Small intestine (tissue), 7 donors: ENCODE measurements at regions not wholly inside any gene's neighbourhood (a gene's known extent, or its start where the extent isn't known, plus 50 kb on each side); places are given as distances from the start of the nearest gene placed in this dataset.
A peak's percentile ranks its signal among the peaks of the same experiment; 100 is the strongest.
"Not testable (repeated sequence)": the region's sequence is repeated elsewhere in the genome, so short reads cannot be mapped to it uniquely, and the experiment has no call there.

Experiments used
- DNase-seq, 2 donors: peaks; one replicate each; pipeline versions ENCODE4 v3.0.0 to v3.0.0-alpha.2; 2013
- FAIRE-seq: peaks from 2 replicates; lab custom pipeline; 2012; peaks lifted over from hg19 to GRCh38; lab: Jason Lieb, UNC
- H3K27ac ChIP-seq, 3 donors: one replicate each; pipeline ENCODE4 v1.5.1; 2013; ENCODE audit warnings: low read length in 2 of 3, mild to moderate bottlenecking in 2 of 3, control low read depth in 1 of 3, inconsistent platforms in 1 of 3, low read depth in 1 of 3, moderate library complexity in 1 of 3
- H3K27me3 ChIP-seq, 3 donors: one replicate each; pipeline ENCODE4 v1.6.1; 2013; ENCODE audit warnings: low read length in 3 of 3, inconsistent platforms in 1 of 3; ENCODE audit not compliant: control insufficient read depth in 3 of 3, insufficient read depth in 3 of 3
- H3K36me3 ChIP-seq, 3 donors: one replicate each; pipeline ENCODE4 v1.6.1; 2013; ENCODE audit warnings: low read length in 3 of 3, inconsistent platforms in 1 of 3, low read depth in 1 of 3, mild to moderate bottlenecking in 1 of 3, moderate library complexity in 1 of 3; ENCODE audit not compliant: control insufficient read depth in 3 of 3, insufficient read depth in 2 of 3
- H3K4me1 ChIP-seq, 3 donors: one replicate each; pipeline ENCODE4 v1.6.1; 2013; ENCODE audit warnings: low read length in 2 of 3, inconsistent platforms in 1 of 3, low read depth in 1 of 3, mild to moderate bottlenecking in 1 of 3, moderate library complexity in 1 of 3; ENCODE audit not compliant: control insufficient read depth in 3 of 3, insufficient read depth in 2 of 3
- H3K4me3 ChIP-seq, 3 donors: one replicate each; pipeline ENCODE4 v1.5.1; 2013; ENCODE audit warnings: low read length in 3 of 3, control low read depth in 1 of 3, inconsistent platforms in 1 of 3, low read depth in 1 of 3, mild to moderate bottlenecking in 1 of 3, moderate library complexity in 1 of 3
- H3K9me3 ChIP-seq, 2 donors: one replicate each; pipeline ENCODE4 v1.6.1; 2013; ENCODE audit warnings: low read depth in 1 of 2, low read length in 1 of 2; ENCODE audit not compliant: control insufficient read depth in 2 of 2, insufficient read depth in 1 of 2
- WGBS, 3 donors: extraction: QIAGEN DNeasy Blood & Tissue Kit; methylation state at CpG; one replicate each; pipeline ENCODE4 v1.1.7; 2013; 5-methylcytosine and 5-hydroxymethylcytosine counted together
- donor health status: healthy with polysubstance abuse.
- donor health status: control.
- donor health status: control.
- donor health status: Bipolar disorder and iron deficiency.
- donor health status: healthy.

DNA sequence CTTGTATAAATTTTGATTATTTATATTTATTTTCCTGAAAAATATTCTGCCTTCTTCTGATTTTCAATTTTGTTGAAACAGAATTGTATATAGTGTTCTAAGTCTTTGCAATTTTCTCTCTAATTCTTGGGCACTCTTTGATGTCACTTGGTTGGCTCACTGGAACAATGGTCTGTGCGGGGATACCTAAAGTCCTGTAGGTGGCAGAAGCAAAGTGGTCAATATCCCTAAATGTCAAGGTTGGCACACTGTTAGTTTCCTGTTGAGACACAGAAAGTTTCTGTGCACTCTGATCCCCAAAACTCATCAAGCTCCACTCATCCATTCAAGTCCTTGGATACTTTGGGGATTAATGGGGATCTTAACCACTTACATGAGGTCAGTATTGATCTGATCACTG is 480.8 kb upstream of the CCNG1 start:
- Histone ChIP-seq H3K4me1 (no peaks in the 10 kb centered on the region), H3K4me3 (no peak overlapping the region), H3K27ac (no peak overlapping the region), H3K27me3 (no peaks in the 10 kb centered on the region), H3K36me3 (no peaks in the 10 kb centered on the region), H3K9me3 (no peaks in the 10 kb centered on the region)
- DNase-seq (no peak), FAIRE-seq (no peak)
- WGBS, 3 donors, result 57 to 90% (median 76%) methylated on average over 1 of the region's 1 CpG

DNA sequence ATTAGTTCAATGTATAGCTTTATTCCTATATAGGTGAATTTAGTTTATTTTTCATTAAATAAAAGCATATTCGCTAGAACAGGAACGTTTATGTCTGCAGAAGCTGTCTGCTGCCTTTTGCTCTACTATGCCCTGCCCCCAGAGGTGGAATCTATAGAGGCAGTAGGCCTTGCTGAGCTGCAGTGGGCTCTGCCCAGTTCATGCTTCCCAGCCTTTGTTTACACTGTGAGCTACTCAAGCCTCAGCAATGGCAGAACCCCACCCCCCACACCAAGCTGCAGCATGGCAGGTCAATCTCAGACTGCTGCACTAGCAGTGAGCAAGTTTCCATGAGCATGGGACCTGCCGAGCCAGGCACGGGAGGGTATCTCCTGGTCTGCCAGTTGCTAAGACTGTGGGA is 473.3 kb upstream of the CCNG1 start:
- H3K4me1 ChIP-seq, H3K27me3 ChIP-seq, FAIRE-seq, DNase-seq, H3K27ac ChIP-seq, H3K4me3 ChIP-seq, H3K36me3 ChIP-seq: not testable (repeated sequence)
- 56 to 67% (median 62%) methylated on average over 4 of the region's 4 CpGs for WGBS, 3 donors
- peaks cover 0 to 10% of the 10 kb centered on the region in 2 donors for H3K9me3 ChIP-seq

DNA sequence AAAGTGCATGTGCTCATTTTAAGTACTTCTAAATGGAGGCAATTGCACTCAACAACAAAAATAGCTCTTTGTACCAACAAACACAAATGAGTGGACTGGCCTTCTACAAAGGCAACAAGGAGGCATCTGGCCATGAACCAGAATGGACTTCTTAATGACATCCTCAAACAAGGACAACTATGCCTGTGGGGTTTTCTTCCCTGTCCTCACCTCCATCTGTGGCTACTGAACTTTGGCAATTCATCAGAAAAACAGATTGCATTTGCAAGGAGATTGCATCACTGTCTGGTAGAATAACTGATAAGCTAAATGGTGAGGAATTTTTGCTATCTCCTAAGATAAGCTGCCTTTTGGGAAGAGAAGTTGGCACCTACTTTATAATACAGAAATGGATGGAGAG is 447.3 kb upstream of the CCNG1 start:
- H3K4me1 ChIP-seq, result no peaks in the 10 kb centered on the region
- no peaks in the 10 kb centered on the region for H3K9me3 ChIP-seq
- no peaks in the 10 kb centered on the region for H3K27me3 ChIP-seq
- peak in 1 of 2 donors; percentile 4 for DNase-seq
- FAIRE-seq, result no peak
- H3K27ac ChIP-seq, result no peak overlapping the region
- H3K4me3 ChIP-seq, result no peak overlapping the region
- no peaks in the 10 kb centered on the region for H3K36me3 ChIP-seq

DNA sequence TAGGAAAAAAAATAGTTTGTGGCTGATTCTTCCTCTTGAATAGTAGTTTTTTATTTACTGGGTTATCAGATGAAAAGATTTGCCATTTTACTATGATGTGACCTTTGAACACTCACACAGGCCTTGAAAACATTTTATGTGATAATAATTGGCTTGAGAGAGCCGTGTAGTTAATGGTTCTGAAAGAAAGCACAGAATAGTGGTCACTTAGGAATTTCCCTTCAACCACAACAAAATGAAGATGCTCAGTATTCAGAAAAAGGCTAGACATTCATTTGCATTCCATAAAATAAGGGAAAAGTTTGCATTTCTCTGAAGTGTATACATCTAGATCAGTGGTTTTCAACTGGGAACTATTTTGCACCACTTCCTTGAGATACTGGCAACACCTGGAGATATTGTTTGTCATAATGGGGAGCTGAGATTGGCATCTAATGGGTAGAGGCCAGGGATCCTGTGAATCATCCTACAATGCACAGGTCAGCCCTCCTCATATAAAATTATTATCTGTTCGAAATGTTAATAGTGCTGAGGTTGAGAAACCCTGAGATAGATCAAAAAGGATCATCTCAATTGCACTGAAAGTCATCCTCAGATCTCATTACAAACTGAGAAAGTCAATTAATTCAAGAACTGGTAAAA is 446.4 kb upstream of the CCNG1 start:
- Histone ChIP-seq H3K27ac (no peak overlapping the region), H3K27me3 (no peaks in the 10 kb centered on the region), H3K4me3 (no peak overlapping the region), H3K36me3 (no peaks in the 10 kb centered on the region), H3K9me3 (no peaks in the 10 kb centered on the region), H3K4me1 (no peaks in the 10 kb centered on the region)
- DNase-seq, result no peak
- 22 to 49% (median 32%) methylated on average over 2 of the region's 2 CpGs for WGBS, 3 donors
- no peak for FAIRE-seq

DNA sequence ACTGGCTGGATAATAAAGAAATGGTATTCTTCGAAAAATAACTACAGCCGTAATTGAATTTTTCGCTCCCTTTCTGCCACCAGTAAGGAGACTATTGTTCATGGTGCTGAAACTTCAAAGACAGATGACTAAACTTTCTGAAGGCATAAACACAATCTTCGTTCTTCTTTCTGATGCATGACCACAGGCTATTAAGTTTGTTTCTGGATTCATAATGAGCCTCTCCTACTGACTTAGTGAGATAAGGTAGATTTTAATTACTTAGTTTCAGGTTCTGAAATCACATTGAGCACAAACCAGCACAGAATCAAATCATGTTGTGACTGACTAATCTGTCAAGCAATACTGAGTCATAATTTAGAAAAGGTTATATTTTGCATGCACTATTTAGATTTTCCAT is 441.8 kb upstream of the CCNG1 start:
- FAIRE-seq (no peak), DNase-seq (no peak)
- H3K4me3 ChIP-seq, result no peak overlapping the region
- no peak overlapping the region for H3K27ac ChIP-seq
- H3K27me3 ChIP-seq, result no peaks in the 10 kb centered on the region
- H3K4me1 ChIP-seq, result no peaks in the 10 kb centered on the region
- no peaks in the 10 kb centered on the region for H3K36me3 ChIP-seq
- no peaks in the 10 kb centered on the region for H3K9me3 ChIP-seq
- 83 to 93% (median 85%) methylated on average over 4 of the region's 4 CpGs for WGBS, 3 donors

DNA sequence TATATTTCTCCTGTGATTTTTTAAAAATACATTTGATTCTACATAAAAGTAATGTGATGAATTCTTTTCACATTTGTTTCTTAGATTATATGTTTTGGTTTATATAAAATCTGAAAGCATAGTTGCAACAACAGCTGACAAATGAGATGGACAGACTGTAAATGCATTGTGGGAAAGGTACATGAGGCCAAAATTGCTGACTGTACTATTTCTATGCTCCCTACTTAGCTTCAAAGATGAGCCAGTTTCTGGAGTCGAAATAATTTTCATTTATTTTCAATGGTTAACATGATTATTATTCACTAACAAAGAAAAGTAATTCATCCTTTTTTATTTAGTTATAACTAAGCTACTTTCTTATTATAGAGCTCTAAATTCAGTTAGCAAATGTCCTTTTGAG is 441.3 kb upstream of the CCNG1 start:
- H3K4me1 ChIP-seq, result no peaks in the 10 kb centered on the region
- no peak overlapping the region for H3K4me3 ChIP-seq
- no peak for DNase-seq
- no peaks in the 10 kb centered on the region for H3K9me3 ChIP-seq
- H3K27ac ChIP-seq, result no peak overlapping the region
- FAIRE-seq, result no peak
- no peaks in the 10 kb centered on the region for H3K27me3 ChIP-seq
- 65 to 67% (median 65%) methylated on average over 1 of the region's 1 CpG for WGBS, 3 donors
- no peaks in the 10 kb centered on the region for H3K36me3 ChIP-seq

DNA sequence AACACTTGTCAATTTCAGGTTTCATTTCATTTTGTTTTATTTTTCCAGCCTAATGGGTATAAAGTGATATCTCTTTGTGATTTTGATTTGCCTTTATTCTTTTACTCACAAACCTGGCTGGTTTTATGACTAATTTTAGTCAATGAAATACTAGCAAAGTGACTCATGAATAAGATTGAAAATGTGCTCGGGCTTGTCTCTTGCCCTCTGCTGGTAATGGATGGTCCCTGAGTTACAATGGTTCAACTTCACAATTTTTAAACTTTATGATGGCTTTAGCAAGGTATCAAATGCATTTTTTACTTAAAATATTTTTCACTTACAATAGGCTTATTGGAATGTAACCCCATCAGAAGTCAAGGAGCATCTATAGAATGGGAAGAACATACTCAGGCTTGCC is 431.4 kb upstream of the CCNG1 start:
- Histone ChIP-seq H3K9me3 (no peaks in the 10 kb centered on the region), H3K4me3 (no peak overlapping the region), H3K36me3 (no peaks in the 10 kb centered on the region), H3K27me3 (no peaks in the 10 kb centered on the region), H3K27ac (no peak overlapping the region), H3K4me1 (no peaks in the 10 kb centered on the region)
- FAIRE-seq, result no peak
- DNase-seq, result no peak
- WGBS, 3 donors, result 18 to 74% (median 41%) methylated on average over 1 of the region's 1 CpG

DNA sequence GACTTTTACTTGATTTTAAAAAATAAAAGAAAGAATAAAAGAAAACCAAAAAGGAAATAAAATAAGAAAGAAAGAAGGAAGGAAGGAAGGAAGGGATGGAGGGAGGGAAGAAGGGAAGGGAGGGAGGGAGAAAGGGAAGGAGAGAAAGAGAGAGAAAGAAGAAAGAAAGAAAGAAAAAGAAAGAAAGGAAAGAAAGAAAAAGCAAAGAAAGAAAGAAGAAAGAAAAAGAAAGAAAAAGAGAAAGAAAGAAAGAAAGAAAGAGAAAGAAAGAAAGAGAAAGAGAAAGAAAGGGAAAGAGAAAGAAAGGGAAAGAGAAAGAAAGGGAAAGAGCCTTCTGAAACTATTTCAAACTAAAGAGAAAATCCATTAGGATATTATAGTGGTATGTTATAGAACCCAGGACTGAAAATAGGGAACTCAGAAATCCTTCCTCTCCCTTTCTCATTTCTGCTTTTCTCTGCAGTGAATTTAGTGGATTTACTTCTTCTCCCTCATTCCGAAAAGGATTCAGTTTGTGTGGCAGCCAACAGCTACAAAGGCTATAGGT is 414.7 kb upstream of the CCNG1 start:
- no peak overlapping the region for H3K27ac ChIP-seq
- H3K4me1 ChIP-seq, result no peaks in the 10 kb centered on the region
- 68 to 73% (median 68%) methylated on average over 1 of the region's 1 CpG for WGBS, 3 donors
- DNase-seq, result no peak
- H3K36me3 ChIP-seq, result no peaks in the 10 kb centered on the region
- no peaks in the 10 kb centered on the region for H3K9me3 ChIP-seq
- no peaks in the 10 kb centered on the region for H3K27me3 ChIP-seq
- H3K4me3 ChIP-seq, result no peak overlapping the region
- FAIRE-seq, result no peak

DNA sequence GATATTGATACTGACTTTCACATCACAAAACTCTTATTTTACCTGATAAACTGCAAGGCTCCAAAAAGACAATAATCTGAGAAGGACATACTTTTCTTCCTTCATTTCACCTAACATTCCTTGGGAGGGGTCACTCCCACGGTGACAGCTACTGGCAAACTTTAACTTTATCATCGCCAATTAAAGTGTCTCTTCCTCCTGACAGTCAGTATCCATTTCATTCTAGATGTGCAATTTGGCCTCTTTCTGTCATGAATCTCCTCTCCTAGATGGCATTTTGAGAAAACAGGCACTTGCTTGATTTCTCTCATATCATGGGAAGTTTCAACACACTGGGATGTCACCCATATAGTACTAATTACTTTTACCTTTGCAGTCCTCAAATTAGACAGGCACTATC is 413.5 kb upstream of the CCNG1 start:
- Histone ChIP-seq H3K9me3 (no peaks in the 10 kb centered on the region), H3K4me3 (no peak overlapping the region), H3K27ac (no peak overlapping the region), H3K27me3 (no peaks in the 10 kb centered on the region), H3K4me1 (no peaks in the 10 kb centered on the region), H3K36me3 (no peaks in the 10 kb centered on the region)
- no peak for FAIRE-seq
- DNase-seq, result no peak
- 69 to 77% (median 74%) methylated on average over 2 of the region's 2 CpGs for WGBS, 3 donors
